A549 (cell line): ENCODE measurements at regions not wholly inside any gene's neighbourhood (a gene's known extent, or its start where the extent isn't known, plus 50 kb on each side); places are given as distances from the start of the nearest gene placed in this dataset.

ENCODE experiments used
- ATOH8 ChIP-seq: fragments of 250-450 bp; sonication (Bioruptor Pico); IDR thresholded peaks from 2 replicates; pipeline ENCODE4 v1.5.0; 2020; ENCODE audit warnings: low read depth, mild to moderate bottlenecking, moderate library complexity
- CHD2 ChIP-seq: fragments of 150-350 bp; IDR thresholded peaks from 2 replicates; pipeline ENCODE4 v1.6.1; 2014; ENCODE audit warnings: low read length; ENCODE audit not compliant: partially characterized antibody
- CTCF ChIP-seq: fragments of >200 bp; sonication (Bioruptor Twin); formaldehyde crosslinking; IDR thresholded peaks from 3 replicates; pipeline ENCODE4 v1.5.1; 2016
- ELK1 ChIP-seq: fragments of 150-350 bp; IDR thresholded peaks from 2 replicates; pipeline ENCODE4 v1.6.1; 2014; ENCODE audit warnings: low read depth, mild to moderate bottlenecking, low read length
- KDM5A ChIP-seq: fragments of 200-600 bp; sonication (generic); IDR thresholded peaks from 2 replicates; pipeline ENCODE4 v1.6.1; 2016; ENCODE audit warnings: antibody characterized with exemption, mild to moderate bottlenecking
- MAFK ChIP-seq: fragments of 450-650 bp; IDR thresholded peaks from 2 replicates; pipeline ENCODE4 v1.6.1; 2014; ENCODE audit not compliant: partially characterized antibody
- PHF8 ChIP-seq: fragments of 200-600 bp; sonication (generic); IDR thresholded peaks from 2 replicates; pipeline ENCODE4 v1.6.1; 2016; ENCODE audit warnings: low read depth, mild to moderate bottlenecking, antibody characterized with exemption, moderate library complexity, borderline replicate concordance
- POLR2A ChIP-seq: IDR thresholded peaks from 2 replicates; pipeline ENCODE4 v1.6.1; 2012; ENCODE audit warnings: mild to moderate bottlenecking, low read length
- POLR2AphosphoS2 ChIP-seq: conservative IDR thresholded peaks from 2 replicates; pipeline ENCODE4 v1.6.1; 2012; ENCODE audit warnings: low read length, improper control_type of control experiment, inconsistent platforms
- RAD21 ChIP-seq, 2 experiments: fragments of >200 bp in 1 of 2; sonication (Bioruptor Twin) in 1 of 2; formaldehyde crosslinking in 1 of 2; IDR thresholded peaks in 1 of 2; conservative IDR thresholded peaks in 1 of 2; 2 replicates in 1 of 2; 3 replicates in 1 of 2; pipeline ENCODE4 v1.6.1; 2012 to 2018; ENCODE audit warnings: inconsistent platforms in 1 of 2
- RCOR1 ChIP-seq: fragments of 150-350 bp; IDR thresholded peaks from 2 replicates; pipeline ENCODE4 v1.6.1; 2014; ENCODE audit warnings: antibody characterized with exemption, low read length, low read depth
- REST ChIP-seq: fragments of 200-600 bp; sonication (generic); IDR thresholded peaks from 2 replicates; pipeline ENCODE4 v1.6.1; 2016; ENCODE audit warnings: antibody characterized with exemption, mild to moderate bottlenecking, moderate library complexity
- SMC3 ChIP-seq: fragments of >200 bp; sonication (Bioruptor Twin); formaldehyde crosslinking; IDR thresholded peaks from 3 replicates; pipeline ENCODE4 v1.6.1; 2018; ENCODE audit warnings: inconsistent platforms

DNA sequence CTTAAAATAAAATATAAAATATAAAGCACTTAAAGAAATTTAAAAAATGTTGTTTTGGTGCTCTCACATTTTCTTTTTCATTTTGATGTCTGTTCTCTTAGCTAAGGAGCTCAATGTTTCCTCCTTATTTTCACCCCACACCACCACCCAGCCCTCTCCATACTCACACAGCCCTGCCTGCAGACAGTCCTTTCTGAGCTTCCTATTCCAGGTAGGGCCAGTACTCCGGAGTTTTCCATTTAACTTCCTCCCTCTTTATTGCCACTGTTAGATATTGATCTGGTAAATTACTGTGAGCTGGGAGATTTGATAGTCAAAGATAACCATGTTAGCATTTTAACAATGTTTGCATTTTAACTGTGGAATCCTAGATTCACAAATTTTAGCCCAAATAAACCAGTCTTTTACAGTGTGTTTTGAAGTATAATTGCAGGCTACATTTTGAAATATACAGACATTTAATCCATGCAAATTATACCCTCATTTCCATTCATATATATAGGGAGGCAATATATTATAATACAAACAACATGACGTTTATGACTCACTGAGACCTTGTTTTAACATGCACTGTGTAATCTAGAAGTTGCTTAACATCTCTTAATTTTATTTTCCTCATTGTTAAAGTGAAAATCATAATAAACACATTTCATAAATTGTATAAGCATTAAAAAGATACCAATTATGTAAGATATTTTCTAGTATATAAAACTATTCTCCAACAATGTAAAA is 927.1 kb downstream of the NR2F1-AS1 start:
- TF ChIP-seq ATOH8 (no peak), RCOR1 (no peak), SMC3 (no peak), POLR2A (no peak), MAFK (no peak), CTCF (no peak), PHF8 (no peak), REST (no peak), RAD21 (conservative IDR thresholded peaks at IDR 0.05 in 1 of 2, IDR thresholded peaks at IDR 0.05 in 1 of 2) (no peak), CHD2 (no peak), POLR2AphosphoS2 (no peak), ELK1 (no peak), KDM5A (no peak)
